ENCODE measurements at regions not wholly inside any gene's neighbourhood (a gene's known extent, or its start where the extent isn't known, plus 50 kb on each side); places are given as distances from the start of the nearest gene placed in this dataset.

DNA sequence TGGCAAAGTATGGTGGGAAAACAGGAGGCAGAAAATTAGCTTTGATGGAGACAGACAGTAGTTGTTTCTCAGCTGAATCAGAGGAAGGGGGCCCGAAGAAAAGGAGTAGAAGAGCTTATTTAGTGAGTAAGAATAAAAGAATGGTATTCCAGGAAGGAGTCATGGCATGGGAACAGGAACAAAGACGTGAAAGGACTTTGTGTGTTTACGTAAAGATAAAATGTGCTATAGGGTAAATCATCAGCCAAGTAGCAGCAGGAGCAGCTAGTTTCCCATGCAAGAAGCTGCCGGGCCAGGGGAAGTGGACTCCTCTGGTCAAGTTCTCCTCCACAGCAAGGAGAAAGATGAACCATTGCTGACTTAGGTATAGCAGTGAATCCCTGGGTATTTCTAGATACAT, 454.5 kb downstream of the HINT1 start:
- Histone ChIP-seq H3K27ac (ENCODE audit: low read depth, low read length) (no peak overlapping the region; the same call in 1 of the 2 replicates), H3K4me1 (ENCODE audit: insufficient read depth, low read length) (peaks cover 35% of the 10 kb centered on the region), H3K36me3 (ENCODE audit: insufficient read depth, low read length) (no peaks in the 10 kb centered on the region), H3K9me3 (ENCODE audit: insufficient read depth, low read depth, low read length) (no peaks in the 10 kb centered on the region), H3K9ac (ENCODE audit: low read depth, low read length) (peak overlapping the region; percentile 3; the same call in 1 of the 2 replicates), H3K27me3 (ENCODE audit: insufficient read depth, low read length) (no peaks in the 10 kb centered on the region), H3K4me3 (ENCODE audit: low read length) (no peak overlapping the region)
- 80% methylated on average over 4 of the region's 4 CpGs for WGBS

GRCh38 chr5:130708754-130709153, 456.3 kb downstream of the HINT1 start:
- 95% methylated on average over 3 of the region's 3 CpGs for WGBS
- no peaks in the 10 kb centered on the region for H3K9me3 ChIP-seq (ENCODE audit: insufficient read depth, low read depth, low read length)

GRCh38 chr5:130706696-130707095, 458.4 kb downstream of the HINT1 start:
- Histone ChIP-seq H3K27me3 (ENCODE audit: insufficient read depth, low read length) (no peaks in the 10 kb centered on the region), H3K4me1 (ENCODE audit: insufficient read depth, low read length) (peaks cover 29% of the 10 kb centered on the region), H3K36me3 (ENCODE audit: insufficient read depth, low read length) (no peaks in the 10 kb centered on the region), H3K9me3 (ENCODE audit: insufficient read depth, low read depth, low read length) (no peaks in the 10 kb centered on the region), H3K4me3 (ENCODE audit: low read length) (no peak overlapping the region), H3K27ac (ENCODE audit: low read depth, low read length) (no peak overlapping the region), H3K9ac (ENCODE audit: low read depth, low read length) (no peak overlapping the region)
- 89% methylated on average over 5 of the region's 5 CpGs for WGBS

More at GRCh38 chr5:130708754-130709153, 456.3 kb downstream of the HINT1 start:
- Histone ChIP-seq H3K27ac (ENCODE audit: low read depth, low read length) (no peak overlapping the region), H3K9ac (ENCODE audit: low read depth, low read length) (no peak overlapping the region), H3K4me3 (ENCODE audit: low read length) (no peak overlapping the region), H3K4me1 (ENCODE audit: insufficient read depth, low read length) (peaks cover 35% of the 10 kb centered on the region), H3K27me3 (ENCODE audit: insufficient read depth, low read length) (no peaks in the 10 kb centered on the region), H3K36me3 (ENCODE audit: insufficient read depth, low read length) (no peaks in the 10 kb centered on the region)

- WGBS = 96% methylated on average over 1 of the region's 2 CpGs
- no peak overlapping the region for H3K9ac ChIP-seq (ENCODE audit: low read depth, low read length)
Observed at GRCh38 chr5:130705368-130705767, 459.7 kb downstream of the HINT1 start.

GRCh38 chr5:130693509-130693908, 471.5 kb downstream of the HINT1 start:
- Histone ChIP-seq H3K9ac (ENCODE audit: low read depth, low read length) (no peak overlapping the region), H3K27ac (ENCODE audit: low read depth, low read length) (no peak overlapping the region), H3K9me3 (ENCODE audit: insufficient read depth, low read depth, low read length) (no peaks in the 10 kb centered on the region), H3K4me3 (ENCODE audit: low read length) (no peak overlapping the region), H3K4me1 (ENCODE audit: insufficient read depth, low read length) (no peaks in the 10 kb centered on the region), H3K36me3 (ENCODE audit: insufficient read depth, low read length) (no peaks in the 10 kb centered on the region), H3K27me3 (ENCODE audit: insufficient read depth, low read length) (no peaks in the 10 kb centered on the region)
- 97% methylated on average over 2 of the region's 4 CpGs for WGBS

More at GRCh38 chr5:130705368-130705767, 459.7 kb downstream of the HINT1 start:
- Histone ChIP-seq H3K27ac (ENCODE audit: low read depth, low read length) (no peak overlapping the region), H3K4me3 (ENCODE audit: low read length) (no peak overlapping the region), H3K36me3 (ENCODE audit: insufficient read depth, low read length) (no peaks in the 10 kb centered on the region), H3K27me3 (ENCODE audit: insufficient read depth, low read length) (no peaks in the 10 kb centered on the region), H3K4me1 (ENCODE audit: insufficient read depth, low read length) (peaks cover 24% of the 10 kb centered on the region), H3K9me3 (ENCODE audit: insufficient read depth, low read depth, low read length) (no peaks in the 10 kb centered on the region)

GRCh38 chr5:130692770-130693169, 472.3 kb downstream of the HINT1 start:
- Histone ChIP-seq H3K9me3 (ENCODE audit: insufficient read depth, low read depth, low read length) (no peaks in the 10 kb centered on the region), H3K36me3 (ENCODE audit: insufficient read depth, low read length) (no peaks in the 10 kb centered on the region), H3K4me1 (ENCODE audit: insufficient read depth, low read length) (no peaks in the 10 kb centered on the region), H3K27ac (ENCODE audit: low read depth, low read length) (no peak overlapping the region), H3K4me3 (ENCODE audit: low read length) (no peak overlapping the region), H3K27me3 (ENCODE audit: insufficient read depth, low read length) (no peaks in the 10 kb centered on the region), H3K9ac (ENCODE audit: low read depth, low read length) (no peak overlapping the region)
- WGBS = 81% methylated on average over 1 of the region's 1 CpG

- WGBS = 81% methylated on average over 4 of the region's 4 CpGs
- no peak overlapping the region for H3K9ac ChIP-seq (ENCODE audit: low read depth, low read length)
- no peak overlapping the region for H3K4me3 ChIP-seq (ENCODE audit: low read length)
- no peaks in the 10 kb centered on the region for H3K4me1 ChIP-seq (ENCODE audit: insufficient read depth, low read length)
- no peaks in the 10 kb centered on the region for H3K9me3 ChIP-seq (ENCODE audit: insufficient read depth, low read depth, low read length)
- no peaks in the 10 kb centered on the region for H3K27me3 ChIP-seq (ENCODE audit: insufficient read depth, low read length)
- H3K27ac ChIP-seq (ENCODE audit: low read depth, low read length) = no peak overlapping the region
- H3K36me3 ChIP-seq (ENCODE audit: insufficient read depth, low read length) = no peaks in the 10 kb centered on the region
Observed at GRCh38 chr5:130689831-130690230, 475.2 kb downstream of the HINT1 start.

DNA sequence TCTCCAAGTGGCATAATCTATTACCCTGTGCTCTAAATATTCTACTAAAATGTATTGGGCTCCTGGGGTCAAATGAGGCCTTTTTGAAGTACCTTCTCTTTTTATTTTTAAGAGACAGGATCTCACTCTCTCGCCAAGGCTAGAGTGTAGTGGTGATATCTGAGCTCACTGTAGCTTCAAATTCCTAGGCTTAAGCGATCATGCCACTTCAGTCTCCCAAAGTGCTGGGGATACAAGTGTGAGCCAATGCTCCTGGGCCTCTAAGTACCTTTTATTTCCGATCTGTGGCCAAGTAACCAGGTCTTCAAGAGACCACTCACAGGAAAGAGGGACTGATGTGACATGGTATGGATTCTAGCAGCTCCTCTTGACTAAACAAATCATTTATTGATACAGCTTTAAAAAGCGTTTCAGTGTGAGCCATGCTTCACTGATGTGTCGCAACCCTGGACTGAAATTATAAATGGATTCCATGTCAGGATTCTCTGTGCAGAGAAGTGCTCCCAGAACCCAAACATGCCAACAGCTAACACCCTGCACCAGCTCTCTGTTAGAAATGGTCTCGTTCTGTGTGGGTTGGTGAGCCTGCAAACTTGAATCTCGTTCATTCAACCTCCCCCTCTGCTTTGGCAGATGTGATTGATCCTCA, 477.8 kb downstream of the HINT1 start:
- WGBS = 96% methylated on average over 7 of the region's 7 CpGs
- Histone ChIP-seq H3K27ac (ENCODE audit: low read depth, low read length) (no peak overlapping the region), H3K9me3 (ENCODE audit: insufficient read depth, low read depth, low read length) (no peaks in the 10 kb centered on the region), H3K9ac (ENCODE audit: low read depth, low read length) (no peak overlapping the region), H3K27me3 (ENCODE audit: insufficient read depth, low read length) (no peaks in the 10 kb centered on the region), H3K36me3 (ENCODE audit: insufficient read depth, low read length) (no peaks in the 10 kb centered on the region), H3K4me3 (ENCODE audit: low read length) (no peak overlapping the region), H3K4me1 (ENCODE audit: insufficient read depth, low read length) (no peaks in the 10 kb centered on the region)

DNA sequence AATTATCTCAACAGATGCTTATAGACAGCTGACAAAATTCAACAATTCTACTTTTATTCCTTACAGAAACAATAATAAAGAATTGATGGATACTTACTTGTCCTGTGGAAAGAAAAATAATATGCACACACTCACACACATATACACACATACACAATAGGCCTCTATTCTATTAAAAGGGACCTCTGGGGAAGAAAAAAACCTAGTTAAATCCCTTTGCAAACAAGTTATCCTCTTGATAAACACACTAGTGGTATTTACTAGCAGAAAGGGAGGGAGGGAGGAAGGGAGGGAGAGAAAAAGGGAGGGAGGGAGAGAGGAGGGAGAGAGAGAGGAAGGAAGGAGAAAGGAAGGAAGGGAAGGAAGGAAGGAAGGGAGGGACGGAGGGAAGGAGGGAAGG, 486.4 kb downstream of the HINT1 start:
- no peaks in the 10 kb centered on the region for H3K27me3 ChIP-seq (ENCODE audit: insufficient read depth, low read length)
- H3K4me3 ChIP-seq (ENCODE audit: low read length) = no peak overlapping the region
- H3K9ac ChIP-seq (ENCODE audit: low read depth, low read length) = no peak overlapping the region
- H3K9me3 ChIP-seq (ENCODE audit: insufficient read depth, low read depth, low read length) = no peaks in the 10 kb centered on the region
- no peaks in the 10 kb centered on the region for H3K4me1 ChIP-seq (ENCODE audit: insufficient read depth, low read length)
- H3K36me3 ChIP-seq (ENCODE audit: insufficient read depth, low read length) = no peaks in the 10 kb centered on the region
- WGBS = 79% methylated on average over 1 of the region's 1 CpG
- H3K27ac ChIP-seq (ENCODE audit: low read depth, low read length) = no peak overlapping the region

DNA sequence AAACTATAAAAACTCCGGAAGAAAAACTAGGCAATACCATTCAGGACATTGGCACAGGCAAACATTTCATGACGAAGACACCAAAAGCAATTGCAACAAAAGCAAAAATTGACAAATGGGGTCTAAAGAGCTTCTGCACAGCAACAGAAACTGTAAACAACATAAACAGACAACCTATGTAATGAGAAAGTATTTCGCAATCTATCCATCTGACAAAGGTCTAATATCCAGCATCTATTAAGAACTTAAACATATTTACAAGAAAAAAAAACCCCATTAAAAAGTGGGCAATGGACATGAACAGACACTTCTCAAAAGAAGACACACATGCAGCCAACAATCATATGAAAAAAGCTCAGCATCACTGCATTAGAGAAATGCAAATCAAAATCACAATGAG, 498.6 kb downstream of the HINT1 start:
- no peaks in the 10 kb centered on the region for H3K4me1 ChIP-seq (ENCODE audit: insufficient read depth, low read length)
- H3K4me3 ChIP-seq (ENCODE audit: low read length) = no peak overlapping the region
- no peak overlapping the region for H3K27ac ChIP-seq (ENCODE audit: low read depth, low read length)
- no peaks in the 10 kb centered on the region for H3K36me3 ChIP-seq (ENCODE audit: insufficient read depth, low read length)
- no peaks in the 10 kb centered on the region for H3K9me3 ChIP-seq (ENCODE audit: insufficient read depth, low read depth, low read length)
- no peaks in the 10 kb centered on the region for H3K27me3 ChIP-seq (ENCODE audit: insufficient read depth, low read length)
- no peak overlapping the region for H3K9ac ChIP-seq (ENCODE audit: low read depth, low read length)
- 93% methylated on average over 3 of the region's 3 CpGs for WGBS

DNA sequence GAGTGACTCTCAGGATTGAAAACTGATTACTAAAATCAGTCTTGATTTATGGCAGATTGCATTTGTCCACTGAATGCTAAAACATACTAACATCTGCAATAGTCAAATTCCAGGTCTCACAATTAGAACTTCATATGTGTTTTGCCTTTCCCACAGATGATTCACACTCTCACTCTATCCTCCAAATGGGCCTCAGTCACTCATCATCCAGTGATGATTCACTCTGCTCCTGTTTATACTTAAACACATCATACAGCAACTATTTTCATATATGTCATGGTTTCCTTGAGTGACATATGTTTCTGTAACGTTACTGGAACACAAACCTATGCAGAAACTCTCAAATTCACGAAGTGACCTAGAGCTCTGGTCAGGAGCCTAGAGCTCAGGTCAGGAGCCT, 512.9 kb downstream of the HINT1 start:
- H3K36me3 ChIP-seq (ENCODE audit: insufficient read depth, low read length) = no peaks in the 10 kb centered on the region
- no peak overlapping the region for H3K27ac ChIP-seq (ENCODE audit: low read depth, low read length)

DNA sequence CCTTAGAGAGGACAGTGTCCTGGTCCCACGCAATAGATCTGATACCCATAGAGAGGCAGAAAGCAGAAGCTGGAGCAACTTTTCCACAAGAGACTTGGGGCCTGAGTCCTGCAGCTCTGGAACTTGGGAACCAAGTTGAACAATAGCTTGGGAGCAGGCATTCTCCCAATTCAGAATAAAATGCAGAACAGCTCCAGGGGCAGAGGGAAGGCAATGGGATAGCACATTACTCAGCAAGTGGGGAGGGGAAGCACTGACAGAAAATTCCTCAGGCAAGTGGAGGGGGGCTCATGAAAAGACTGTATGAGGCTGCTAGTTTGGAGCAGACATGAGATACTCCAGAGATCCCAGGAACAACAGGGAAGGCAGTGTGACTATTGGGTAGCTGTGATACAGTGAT, 513.6 kb downstream of the HINT1 start:
- peaks cover 6% of the 10 kb centered on the region; the same call in 1 of the 2 replicates for H3K4me1 ChIP-seq (ENCODE audit: insufficient read depth, low read length)
- 94% methylated on average over 1 of the region's 1 CpG for WGBS
- H3K27ac ChIP-seq (ENCODE audit: low read depth, low read length) = no peak overlapping the region

More for the DNA sequence above, 512.9 kb downstream of the HINT1 start:
- Histone ChIP-seq H3K9ac (ENCODE audit: low read depth, low read length) (no peak overlapping the region), H3K4me3 (ENCODE audit: low read length) (no peak overlapping the region), H3K27me3 (ENCODE audit: insufficient read depth, low read length) (no peaks in the 10 kb centered on the region), H3K9me3 (ENCODE audit: insufficient read depth, low read depth, low read length) (no peaks in the 10 kb centered on the region), H3K4me1 (ENCODE audit: insufficient read depth, low read length) (peaks cover 6% of the 10 kb centered on the region; the same call in 1 of the 2 replicates)
- 94% methylated on average over 2 of the region's 2 CpGs for WGBS

More for the DNA sequence above, 513.6 kb downstream of the HINT1 start:
- no peaks in the 10 kb centered on the region for H3K9me3 ChIP-seq (ENCODE audit: insufficient read depth, low read depth, low read length)
- no peak overlapping the region for H3K4me3 ChIP-seq (ENCODE audit: low read length)
- H3K27me3 ChIP-seq (ENCODE audit: insufficient read depth, low read length) = no peaks in the 10 kb centered on the region
- no peaks in the 10 kb centered on the region for H3K36me3 ChIP-seq (ENCODE audit: insufficient read depth, low read length)
- H3K9ac ChIP-seq (ENCODE audit: low read depth, low read length) = no peak overlapping the region
